ENCODE measurements at regions not wholly inside any gene's neighbourhood (a gene's known extent, or its start where the extent isn't known, plus 50 kb on each side); places are given as distances from the start of the nearest gene placed in this dataset.
"Not testable (repeated sequence)": the region's sequence is repeated elsewhere in the genome, so short reads cannot be mapped to it uniquely, and the experiment has no call there.

DNA sequence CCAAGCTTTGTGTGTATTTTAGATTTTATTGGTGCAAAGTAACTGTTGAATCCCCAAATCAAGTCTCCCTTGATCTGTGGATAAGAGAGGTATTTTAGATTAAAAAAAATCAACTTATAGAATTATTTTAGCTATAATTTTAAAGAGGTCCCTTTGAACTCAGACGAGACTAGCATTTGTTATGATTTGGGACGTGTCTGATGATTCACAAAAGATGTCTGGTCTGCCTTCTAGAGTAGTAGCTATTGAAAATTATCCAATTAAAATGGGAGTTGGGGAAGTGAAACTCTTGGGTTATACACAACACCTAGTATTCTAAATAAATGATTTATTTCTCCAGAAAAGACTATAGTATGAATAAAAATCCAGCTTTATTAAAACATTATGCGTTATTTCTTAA, 227.9 kb upstream of the GRIA4 start:
- ATAC-seq (no peak), DNase-seq (no peak)
- H3K27me3 Mint-ChIP-seq = no peaks in the 10 kb centered on the region
- H3K27ac Mint-ChIP-seq = no peak overlapping the region
- H3K4me1 Mint-ChIP-seq = no peaks in the 10 kb centered on the region
- no peak overlapping the region for H3K4me3 Mint-ChIP-seq
- H3K9me3 Mint-ChIP-seq = no peaks in the 10 kb centered on the region

DNA sequence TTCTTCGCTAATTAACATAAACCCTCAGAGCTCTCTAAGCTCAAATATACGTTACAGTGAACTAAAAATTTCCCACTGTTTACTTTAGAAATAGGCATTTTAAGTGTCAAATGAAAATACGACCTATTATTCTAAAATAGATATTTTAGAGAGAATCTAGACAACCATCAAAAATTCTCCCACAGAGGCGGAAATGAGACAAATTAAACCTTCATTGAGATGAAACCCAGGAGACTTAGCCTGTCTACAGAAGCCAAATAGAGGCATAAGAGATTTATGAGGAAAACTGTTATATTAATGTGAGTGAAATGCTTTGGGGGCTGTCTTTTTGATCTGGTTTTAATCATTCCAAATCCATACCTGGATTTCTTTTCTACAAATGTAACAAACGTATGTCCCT, 232.0 kb upstream of the GRIA4 start:
- ATAC-seq (no peak), DNase-seq (no peak)
- Mint-ChIP-seq H3K27ac (no peak overlapping the region), H3K4me1 (no peaks in the 10 kb centered on the region), H3K4me3 (no peak overlapping the region), H3K27me3 (no peaks in the 10 kb centered on the region), H3K9me3 (peaks cover 12 to 22% of the 10 kb centered on the region in 2 donors)

DNA sequence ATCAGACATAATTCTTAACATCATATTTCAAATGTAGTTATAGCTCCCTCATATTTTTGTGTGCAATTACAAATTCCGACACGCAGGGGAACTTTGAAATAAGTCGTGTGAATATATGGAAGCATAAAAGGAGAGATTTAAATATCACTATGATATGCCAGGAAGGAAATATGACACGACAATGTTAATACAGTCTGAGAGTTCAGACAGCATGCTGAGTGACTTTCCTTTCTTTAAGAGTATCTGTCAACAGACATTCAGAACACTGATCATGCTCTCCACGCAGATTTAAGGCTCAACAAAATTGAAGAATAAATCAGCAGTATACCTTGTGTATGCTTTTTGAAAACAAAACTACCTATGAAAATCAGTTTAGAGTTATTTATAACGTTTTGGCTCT, 232.6 kb upstream of the CARD18 start:
- H3K27ac Mint-ChIP-seq = no peak overlapping the region
- H3K9me3 Mint-ChIP-seq = peaks cover 12 to 22% of the 10 kb centered on the region in 2 donors
- no peak overlapping the region for H3K4me3 Mint-ChIP-seq
- H3K27me3 Mint-ChIP-seq = no peaks in the 10 kb centered on the region
- DNase-seq (no peak), ATAC-seq (no peak)
- H3K4me1 Mint-ChIP-seq = no peaks in the 10 kb centered on the region

DNA sequence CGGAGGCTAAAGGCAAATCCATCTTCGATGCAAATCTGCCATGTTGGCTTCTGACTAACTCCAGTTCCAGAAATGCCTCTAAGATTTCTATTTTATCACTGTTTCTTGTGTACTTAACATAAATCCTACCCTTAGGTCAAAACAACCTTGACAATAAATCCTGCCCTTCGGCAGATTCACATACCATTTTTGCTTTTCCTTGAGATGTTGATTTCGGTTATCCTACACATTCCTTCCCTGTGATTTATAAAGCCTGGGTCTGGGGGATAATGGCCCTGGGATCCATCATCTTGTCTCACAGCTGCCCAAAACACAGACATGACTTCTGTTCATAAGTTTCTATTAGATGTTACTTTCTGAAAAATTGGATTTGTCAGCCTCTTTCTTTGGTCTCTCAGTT, 231.7 kb upstream of the CARD18 start:
- DNase-seq = no peak
- H3K27ac Mint-ChIP-seq = no peak overlapping the region
- no peaks in the 10 kb centered on the region for H3K27me3 Mint-ChIP-seq
- no peak overlapping the region for H3K4me3 Mint-ChIP-seq
- no peak for ATAC-seq
- peaks cover 9 to 18% of the 10 kb centered on the region in 2 donors for H3K9me3 Mint-ChIP-seq
- no peaks in the 10 kb centered on the region for H3K4me1 Mint-ChIP-seq

DNA sequence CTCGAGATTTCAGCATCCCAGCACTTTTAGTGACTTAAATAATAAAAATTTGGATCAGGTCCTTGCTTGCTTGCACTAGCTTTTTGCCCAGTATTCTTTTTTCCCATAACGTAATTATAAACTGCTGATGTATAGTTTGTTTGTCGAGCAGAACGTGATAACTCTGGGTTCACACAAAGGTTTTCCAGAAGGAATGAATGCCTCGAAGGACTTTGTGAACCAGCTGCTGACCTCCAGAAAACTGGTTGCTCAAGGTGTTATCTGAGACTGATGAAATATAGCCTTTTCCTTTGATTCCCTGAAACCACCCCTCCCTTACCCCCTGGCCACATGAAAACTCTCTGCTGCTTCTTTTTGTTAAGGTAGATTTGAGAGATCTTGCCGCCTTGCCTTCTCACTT, 229.1 kb upstream of the CARD18 start:
- no peaks in the 10 kb centered on the region for H3K9me3 Mint-ChIP-seq
- H3K4me1 Mint-ChIP-seq = no peaks in the 10 kb centered on the region
- no peaks in the 10 kb centered on the region for H3K27me3 Mint-ChIP-seq
- no peak for ATAC-seq
- no peak overlapping the region for H3K27ac Mint-ChIP-seq
- no peak overlapping the region for H3K4me3 Mint-ChIP-seq
- no peak for DNase-seq

DNA sequence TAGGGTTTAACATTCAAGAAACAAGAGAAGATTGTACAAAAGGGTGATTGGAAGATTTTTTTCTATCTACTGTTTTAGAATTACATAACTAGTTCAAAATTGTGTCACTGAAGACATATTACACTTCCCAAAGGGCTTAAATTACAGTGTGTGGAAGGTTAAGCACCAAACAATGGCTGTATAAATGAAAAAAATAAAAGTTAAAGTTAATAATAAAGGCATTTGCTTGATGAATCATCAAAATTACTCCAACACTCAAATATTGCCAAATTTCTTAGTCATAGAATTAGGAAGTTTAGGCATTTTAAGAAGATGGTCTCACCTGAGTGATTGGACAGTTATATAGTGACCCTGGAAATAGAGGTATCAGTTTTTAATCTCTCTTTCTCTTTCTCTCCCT, 227.6 kb upstream of the CARD18 start:
- ATAC-seq (no peak), DNase-seq (no peak)
- Mint-ChIP-seq H3K27me3 (no peaks in the 10 kb centered on the region), H3K4me1 (no peaks in the 10 kb centered on the region), H3K27ac (no peak overlapping the region), H3K4me3 (no peak overlapping the region), H3K9me3 (no peaks in the 10 kb centered on the region)

DNA sequence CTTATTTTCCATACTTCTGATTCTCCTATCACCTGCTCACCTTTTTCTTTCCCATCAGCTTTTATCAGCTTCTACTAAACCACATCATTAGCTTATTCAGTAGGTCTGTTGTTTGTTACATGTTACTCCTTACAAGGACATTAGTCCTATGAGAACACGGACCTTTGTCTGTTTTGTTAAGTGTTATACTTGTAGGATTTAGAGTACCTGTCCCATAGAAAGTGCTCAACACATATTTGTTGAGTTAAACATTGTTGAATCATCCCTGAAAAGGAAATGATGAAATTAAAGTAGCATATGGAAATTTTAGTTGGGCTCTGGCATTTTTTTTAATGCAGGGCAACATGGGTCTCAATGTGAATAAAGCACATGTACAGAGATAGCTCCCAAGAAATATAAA, 222.1 kb upstream of the CARD18 start:
- Mint-ChIP-seq H3K4me3 (no peak overlapping the region), H3K4me1 (no peaks in the 10 kb centered on the region), H3K27me3 (no peaks in the 10 kb centered on the region), H3K27ac (no peak overlapping the region), H3K9me3 (no peaks in the 10 kb centered on the region)
- ATAC-seq (no peak), DNase-seq (no peak)

DNA sequence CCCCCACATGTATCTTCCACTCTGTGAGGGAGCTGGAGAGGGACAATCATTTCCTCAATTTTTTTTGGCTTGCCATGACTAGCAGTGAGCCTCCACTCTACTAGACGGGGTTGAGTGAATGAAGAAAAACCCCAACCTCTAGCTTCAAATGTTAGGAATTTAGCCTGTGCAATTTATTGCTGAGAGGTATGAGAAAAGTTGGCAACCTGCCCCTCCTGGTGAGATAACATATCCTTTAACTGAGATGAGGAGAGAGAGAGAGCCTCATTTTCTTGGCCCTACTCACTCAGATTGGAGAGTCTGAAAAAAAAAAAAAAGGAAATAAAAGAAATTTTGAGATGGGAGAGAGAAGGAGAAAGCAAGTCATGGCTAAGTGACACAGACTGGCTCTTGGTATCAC, 218.2 kb upstream of the CARD18 start:
- DNase-seq = no peak
- ATAC-seq = no peak
- Mint-ChIP-seq H3K4me3 (no peak overlapping the region), H3K27ac (peak overlapping the region in 1 of 2 donors; percentile 54), H3K4me1 (no peaks in the 10 kb centered on the region), H3K9me3 (no peaks in the 10 kb centered on the region), H3K27me3 (no peaks in the 10 kb centered on the region)

DNA sequence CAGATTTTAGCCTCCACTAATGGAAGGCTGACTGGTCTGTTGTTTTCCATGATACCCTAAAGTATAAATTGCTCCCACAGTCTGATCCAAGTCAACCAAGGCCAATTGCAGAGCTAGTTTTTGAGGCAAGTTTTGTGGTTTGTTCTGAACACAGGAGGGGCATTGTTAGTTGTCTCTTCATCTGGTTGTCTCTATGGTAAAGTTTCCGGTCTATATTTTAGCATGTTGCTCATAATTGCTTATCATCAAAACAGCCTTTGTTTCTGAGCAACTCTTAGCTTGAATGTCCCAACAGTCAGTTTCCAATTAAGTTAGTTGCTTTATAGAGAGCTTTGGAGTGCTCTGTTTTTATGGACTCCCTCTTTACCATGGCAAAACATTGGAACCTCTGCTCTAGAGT, 217.6 kb upstream of the CARD18 start:
- no peaks in the 10 kb centered on the region for H3K4me1 Mint-ChIP-seq
- H3K27ac Mint-ChIP-seq = no peak overlapping the region
- no peaks in the 10 kb centered on the region for H3K9me3 Mint-ChIP-seq
- no peaks in the 10 kb centered on the region for H3K27me3 Mint-ChIP-seq
- DNase-seq (no peak), ATAC-seq (no peak)
- no peak overlapping the region for H3K4me3 Mint-ChIP-seq

DNA sequence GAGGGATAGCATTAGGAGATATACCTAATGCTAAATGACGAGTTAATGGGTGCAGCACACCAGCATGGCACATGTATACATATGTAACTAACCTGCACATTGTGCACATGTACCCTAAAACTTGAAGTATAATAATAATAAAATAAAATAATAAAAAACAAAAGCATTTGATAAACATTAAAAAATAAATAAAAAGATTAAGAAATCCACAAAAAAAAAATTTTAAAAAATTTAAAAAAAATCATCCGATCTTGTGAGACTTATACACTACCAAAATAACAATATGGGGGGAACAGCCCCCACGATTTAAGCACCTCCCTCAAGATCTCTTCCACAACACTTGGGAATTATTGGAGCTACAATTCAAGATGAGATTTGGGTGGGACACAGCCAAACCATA, 210.3 kb upstream of the CARD18 start:
- ATAC-seq, H3K4me1 Mint-ChIP-seq, H3K27me3 Mint-ChIP-seq, H3K4me3 Mint-ChIP-seq, DNase-seq, H3K27ac Mint-ChIP-seq: not testable (repeated sequence)
- H3K9me3 Mint-ChIP-seq = peaks cover 0 to 19% of the 10 kb centered on the region in 2 donors

DNA sequence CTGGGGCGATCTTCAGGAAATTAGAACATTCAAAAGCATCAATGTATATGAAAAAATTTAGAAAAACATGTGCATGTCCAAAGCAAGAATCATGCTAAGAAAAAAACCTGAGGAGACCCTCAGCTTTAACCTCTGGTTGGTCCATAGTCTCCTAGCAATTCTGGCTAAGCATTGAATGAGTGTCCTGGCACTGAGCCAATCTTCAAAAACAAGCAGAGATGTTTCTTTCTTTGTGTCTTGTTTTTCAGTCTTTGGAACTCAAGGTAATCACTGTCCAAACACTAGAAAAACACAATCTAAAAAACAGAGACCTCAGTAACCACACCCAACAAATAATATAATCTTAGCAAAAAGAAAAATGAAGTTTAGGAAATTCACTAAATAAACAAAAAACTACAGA, 205.4 kb upstream of the CARD18 start:
- Mint-ChIP-seq H3K27me3 (no peaks in the 10 kb centered on the region), H3K4me3 (no peak overlapping the region), H3K4me1 (no peaks in the 10 kb centered on the region)

DNA sequence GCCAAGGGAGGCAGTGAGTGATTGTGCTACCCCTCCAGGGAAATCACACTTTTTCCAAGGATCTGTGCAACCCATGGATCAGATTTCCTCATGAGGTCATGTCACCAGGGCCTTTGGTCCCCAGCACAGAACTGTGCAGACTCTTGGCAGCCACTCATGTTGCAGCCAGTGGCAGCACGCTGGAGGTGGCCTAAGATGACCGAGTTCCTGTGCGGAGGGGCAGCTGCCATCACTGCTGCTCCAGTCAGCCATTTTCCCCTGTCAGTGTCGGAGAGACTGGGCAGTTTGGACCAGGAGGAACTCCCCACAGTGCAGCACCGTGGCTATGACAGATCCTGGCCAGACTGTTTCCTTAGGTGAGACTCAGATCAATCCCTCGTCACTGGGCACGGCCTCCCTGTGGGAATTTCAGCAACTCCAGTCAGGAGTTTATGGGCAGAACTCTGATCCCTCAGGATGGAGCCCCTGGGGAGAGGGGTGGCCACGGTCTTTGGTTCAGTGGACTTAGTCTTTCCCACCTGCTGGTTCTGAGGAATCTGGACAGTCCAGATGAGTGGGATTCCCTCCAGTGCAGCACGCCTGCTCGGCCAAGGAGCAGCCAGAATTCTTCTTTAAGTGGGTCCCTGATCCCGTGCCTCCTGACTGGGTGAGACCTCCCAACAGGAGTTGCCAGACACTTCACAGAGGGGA, 194.6 kb upstream of the CARD18 start:
- Mint-ChIP-seq H3K9me3 (peaks cover 15 to 30% of the 10 kb centered on the region in 2 donors), H3K27ac (no peak overlapping the region), H3K4me1 (no peaks in the 10 kb centered on the region), H3K27me3 (no peaks in the 10 kb centered on the region), H3K4me3 (no peak overlapping the region)
- DNase-seq = no peak
- ATAC-seq = no peak

More for the DNA sequence above, 205.4 kb upstream of the CARD18 start:
- DNase-seq (no peak), ATAC-seq (no peak)
- no peak overlapping the region for H3K27ac Mint-ChIP-seq
- H3K9me3 Mint-ChIP-seq = peaks cover 0 to 13% of the 10 kb centered on the region in 2 donors

DNA sequence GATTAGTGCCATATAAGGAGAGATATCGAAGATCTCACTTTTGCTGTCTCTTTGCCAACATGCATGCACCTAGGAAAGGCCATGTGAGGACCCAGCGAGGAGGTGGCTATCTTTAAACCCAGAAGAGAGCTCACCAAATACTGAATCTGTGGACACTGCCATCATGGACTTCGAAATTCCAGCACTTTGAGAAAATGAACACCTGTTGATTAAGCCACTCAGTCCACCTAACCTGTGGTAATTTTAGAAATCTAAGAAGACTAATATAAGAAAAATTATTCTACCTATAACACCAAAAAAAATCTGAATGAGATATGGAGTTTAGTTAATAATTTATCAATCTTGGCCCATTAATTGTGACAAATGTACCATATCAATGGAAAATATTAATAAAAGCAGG, 193.6 kb upstream of the CARD18 start:
- Mint-ChIP-seq H3K27me3 (no peaks in the 10 kb centered on the region), H3K9me3 (peaks cover 15 to 27% of the 10 kb centered on the region in 2 donors), H3K4me1 (no peaks in the 10 kb centered on the region)

DNA sequence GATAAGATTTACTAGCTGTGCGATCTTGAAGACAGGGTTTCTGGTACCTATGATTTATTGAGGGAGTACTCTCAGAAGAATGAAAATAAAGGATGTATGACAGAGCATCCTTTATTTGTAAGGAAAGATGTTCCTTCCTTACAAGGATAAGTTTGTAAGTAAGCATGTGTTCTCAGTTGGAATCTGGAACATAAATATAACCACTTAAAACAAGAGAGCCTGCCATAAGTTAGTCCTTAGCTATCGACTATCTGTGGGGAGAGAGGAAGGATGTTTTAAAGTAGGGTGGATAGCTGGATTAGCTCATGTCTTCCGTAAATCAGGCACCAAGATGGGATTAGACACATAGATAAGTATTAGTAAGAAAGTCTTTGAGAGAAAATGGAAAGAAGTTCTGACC, 192.6 kb upstream of the CARD18 start:
- Mint-ChIP-seq H3K27ac (no peak overlapping the region), H3K27me3 (no peaks in the 10 kb centered on the region), H3K9me3 (peaks cover 15 to 17% of the 10 kb centered on the region in 2 donors), H3K4me1 (no peaks in the 10 kb centered on the region), H3K4me3 (no peak overlapping the region)
- ATAC-seq (no peak), DNase-seq (no peak)

More for the DNA sequence above, 193.6 kb upstream of the CARD18 start:
- ATAC-seq (no peak), DNase-seq (no peak)
- no peak overlapping the region for H3K27ac Mint-ChIP-seq
- no peak overlapping the region for H3K4me3 Mint-ChIP-seq

DNA sequence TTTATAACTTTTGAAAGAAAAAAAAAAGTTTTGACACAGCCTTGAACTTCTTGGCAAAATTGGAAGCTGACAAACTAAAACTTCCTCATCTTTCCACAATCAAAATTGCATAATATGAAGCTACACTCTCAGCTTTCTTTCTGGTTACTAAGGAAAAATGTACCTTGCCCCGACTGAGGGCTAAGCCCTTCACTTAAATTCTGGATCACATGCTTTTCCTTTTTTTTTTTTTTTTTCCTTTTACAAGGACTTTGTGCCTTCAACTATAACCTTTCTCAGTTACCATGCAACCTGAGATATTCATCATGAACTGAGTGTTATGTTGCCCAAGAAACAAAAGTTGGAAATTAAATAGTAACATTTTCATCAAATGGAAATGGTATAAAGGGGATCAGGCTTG, 188.5 kb upstream of the CARD18 start:
- Mint-ChIP-seq H3K27me3 (no peaks in the 10 kb centered on the region), H3K9me3 (no peaks in the 10 kb centered on the region), H3K4me1 (no peaks in the 10 kb centered on the region), H3K4me3 (no peak overlapping the region), H3K27ac (no peak overlapping the region)
- no peak for DNase-seq
- ATAC-seq = no peak

DNA sequence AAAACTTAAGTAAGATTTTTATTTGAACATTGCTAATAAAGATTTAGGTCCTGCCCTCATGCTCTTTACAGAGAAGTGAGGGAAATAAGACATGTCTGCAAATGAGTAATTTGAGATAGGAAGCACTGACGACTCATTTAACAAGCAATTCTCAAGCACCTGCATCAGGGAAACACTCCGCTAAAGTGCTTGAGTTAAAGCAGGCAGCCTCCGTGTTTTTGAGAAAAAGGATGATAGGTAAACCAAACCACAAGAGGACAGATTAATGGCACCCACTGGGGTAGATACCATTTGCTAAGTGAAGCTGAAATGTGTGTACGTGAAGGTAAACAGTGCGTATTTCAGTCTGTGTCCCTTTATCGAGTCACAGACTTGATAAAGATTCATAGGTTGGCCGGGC, 184.6 kb upstream of the CARD18 start:
- Mint-ChIP-seq H3K9me3 (no peaks in the 10 kb centered on the region), H3K27me3 (no peaks in the 10 kb centered on the region), H3K4me1 (no peaks in the 10 kb centered on the region), H3K4me3 (no peak overlapping the region), H3K27ac (no peak overlapping the region)
- DNase-seq (no peak), ATAC-seq (no peak)

DNA sequence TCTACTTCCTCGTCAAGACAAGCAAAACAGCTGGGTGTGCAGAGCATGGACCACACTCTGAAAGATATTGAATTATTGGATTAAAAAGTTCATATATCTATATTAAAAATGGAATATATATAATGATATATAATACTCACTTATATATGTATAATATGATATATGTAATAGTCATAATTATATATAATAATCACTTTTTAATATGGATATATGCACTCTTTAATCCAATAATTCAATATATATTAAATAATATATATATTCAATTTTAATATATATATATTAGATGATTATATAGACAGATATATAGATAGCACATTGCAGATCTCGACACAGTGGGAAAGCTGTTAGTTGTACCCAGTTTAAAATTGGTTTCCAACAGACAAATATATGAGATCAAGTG, 182.1 kb upstream of the CARD18 start:
- H3K9me3 Mint-ChIP-seq = no peaks in the 10 kb centered on the region
- no peak overlapping the region for H3K27ac Mint-ChIP-seq
- ATAC-seq = no peak
- no peaks in the 10 kb centered on the region for H3K27me3 Mint-ChIP-seq
- H3K4me3 Mint-ChIP-seq = no peak overlapping the region
- H3K4me1 Mint-ChIP-seq = no peaks in the 10 kb centered on the region
- DNase-seq = no peak

All from stimulated activated naive CD8-positive, alpha-beta T cell treated with anti-CD3 and anti-CD28 coated beads, Interleukin-15, amount 100 ng/mL, for 72 hours (primary cell).